Activated T-helper 1 cell treated with anti-CD3 and anti-CD28 coated beads, Interleukin-12 subunit alpha, Interleukin-12 subunit beta, Interleukin-2, Interleukin-4 antibody, amounts not matched to agents 30 ng/mL and 10 ng/mL and 1 ng/mL, durations not matched to agents 14 hours and 24 hours and 36 hours (primary cell): ENCODE measurements at regions not wholly inside any gene's neighbourhood (a gene's known extent, or its start where the extent isn't known, plus 50 kb on each side); places are given as distances from the start of the nearest gene placed in this dataset.

Experiments used
- DNase-seq: peaks from one replicate; pipeline ENCODE4 v3.0.0; 2021; ENCODE audit warnings: low spot score
- H3K27ac Mint-ChIP-seq: one replicate; pipeline ENCODE4 v1.8.0; 2021; ENCODE audit warnings: mild to moderate bottlenecking, mixed read lengths
- H3K27me3 Mint-ChIP-seq: one replicate; pipeline ENCODE4 v1.8.0; 2022; ENCODE audit warnings: mild to moderate bottlenecking, moderate library complexity, mixed read lengths; ENCODE audit not compliant: insufficient read depth
- H3K36me3 Mint-ChIP-seq: one replicate; pipeline ENCODE4 v1.8.0; 2021; ENCODE audit warnings: low read depth, mixed read lengths
- H3K4me1 Mint-ChIP-seq: one replicate; pipeline ENCODE4 v1.8.0; 2021; ENCODE audit warnings: low read depth, mixed read lengths
- H3K4me3 Mint-ChIP-seq: one replicate; pipeline ENCODE4 v1.8.0; 2021; ENCODE audit warnings: mild to moderate bottlenecking, moderate library complexity, mixed read lengths
- H3K9me3 Mint-ChIP-seq: one replicate; pipeline ENCODE4 v1.8.0; 2021; ENCODE audit warnings: mixed read lengths
- intact Hi-C: fragments of 100-400 bp; cut with micrococcal nuclease; formaldehyde crosslinking; loops from one replicate; pipeline ENCODE4 v1.15.1; 2024

DNA sequence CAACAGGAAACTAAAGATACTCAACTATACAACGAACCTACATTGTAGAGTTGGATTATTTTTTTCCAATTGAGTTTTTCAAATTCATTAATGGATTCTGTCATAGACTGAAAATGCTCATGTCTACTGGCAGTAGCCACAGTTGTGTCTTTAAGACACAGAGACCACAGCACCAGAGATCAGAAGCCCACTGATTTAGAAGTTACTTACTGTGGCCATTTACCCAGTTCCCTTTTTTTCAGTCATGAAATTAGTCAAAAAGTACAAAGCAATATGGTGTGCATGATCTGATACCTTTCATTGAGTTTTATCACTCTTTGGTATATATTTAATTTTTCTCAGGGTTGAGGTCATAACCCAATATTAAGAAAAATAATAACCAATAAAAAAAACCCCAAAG, 1640.2 kb upstream of the WWC1 start:
- Mint-ChIP-seq H3K36me3 (no peaks in the 10 kb centered on the region), H3K27me3 (no peaks in the 10 kb centered on the region), H3K27ac (no peak overlapping the region), H3K4me3 (no peak overlapping the region), H3K4me1 (no peaks in the 10 kb centered on the region), H3K9me3 (peaks cover 22% of the 10 kb centered on the region)
- intact Hi-C loops: no loop called here
- DNase-seq: no peak

DNA sequence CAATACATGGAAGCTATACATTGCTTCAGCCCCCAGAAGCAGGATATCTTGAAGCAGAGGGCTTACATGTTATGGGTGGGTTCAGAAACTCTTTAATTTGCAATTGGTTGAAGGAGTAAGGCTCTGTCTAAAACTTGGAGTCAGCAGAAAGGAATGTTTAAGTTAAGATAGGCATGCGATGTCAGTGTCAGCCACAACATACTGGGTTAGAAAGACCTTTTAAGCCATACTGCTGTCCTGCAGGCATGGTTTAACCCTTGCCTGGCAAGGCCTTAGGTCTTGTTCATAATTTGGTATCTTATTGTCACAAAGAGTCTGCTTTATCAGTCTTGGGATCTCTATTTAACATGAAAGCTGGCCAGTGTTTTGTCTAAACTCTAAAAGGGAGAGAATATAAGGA, 1619.6 kb upstream of the WWC1 start:
- Mint-ChIP-seq H3K4me1 (no peaks in the 10 kb centered on the region), H3K4me3 (no peak overlapping the region), H3K36me3 (no peaks in the 10 kb centered on the region), H3K27me3 (no peaks in the 10 kb centered on the region), H3K27ac (no peak overlapping the region), H3K9me3 (peaks cover 11% of the 10 kb centered on the region)
- DNase-seq: no peak
- intact Hi-C loops: no loop called here

DNA sequence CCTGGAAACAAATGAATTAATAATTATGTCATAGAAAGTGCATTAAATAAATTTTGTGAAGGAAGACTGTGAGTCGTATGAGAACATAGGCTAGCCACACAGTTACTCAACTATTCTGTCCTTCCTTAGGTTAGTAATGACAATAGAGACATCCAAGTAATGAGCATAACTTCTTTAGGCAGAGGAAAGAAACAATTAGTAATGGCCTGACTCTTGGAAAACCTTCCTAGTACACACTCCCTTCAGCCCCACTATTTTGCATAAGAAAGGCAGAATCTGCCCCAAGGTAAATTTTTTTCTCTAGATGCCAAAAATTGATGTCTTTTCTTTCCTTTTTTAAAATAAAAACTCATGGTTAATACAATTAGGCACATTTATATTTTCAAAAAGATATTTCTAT, 1619.0 kb upstream of the WWC1 start:
- Mint-ChIP-seq H3K4me3 (no peak overlapping the region), H3K27me3 (no peaks in the 10 kb centered on the region), H3K27ac (no peak overlapping the region), H3K9me3 (peaks cover 11% of the 10 kb centered on the region), H3K4me1 (no peaks in the 10 kb centered on the region), H3K36me3 (no peaks in the 10 kb centered on the region)
- DNase-seq: no peak
- intact Hi-C loops: no loop called here

DNA sequence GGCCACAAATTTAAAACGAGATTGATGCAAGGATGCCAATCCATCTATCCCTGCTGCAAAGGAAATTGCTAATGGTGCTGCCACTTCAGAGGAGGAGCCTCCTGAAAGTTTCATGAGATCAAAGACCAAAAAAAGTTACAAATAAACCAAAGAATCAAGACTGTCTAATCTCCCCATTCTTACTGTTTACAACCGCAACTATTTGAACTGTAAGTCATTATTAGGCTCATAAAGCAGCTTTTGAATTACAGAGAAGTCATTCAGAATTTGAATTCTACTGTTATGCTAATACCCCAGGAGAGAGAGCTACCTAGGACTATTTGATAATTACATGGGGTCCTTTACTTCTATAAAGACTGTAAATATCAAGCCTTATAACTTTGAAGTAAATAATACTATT, 1613.6 kb upstream of the WWC1 start:
- intact Hi-C loops: no loop called here
- DNase-seq: no peak
- H3K27me3 Mint-ChIP-seq: no peaks in the 10 kb centered on the region
- no peak overlapping the region for H3K4me3 Mint-ChIP-seq
- H3K4me1 Mint-ChIP-seq: no peaks in the 10 kb centered on the region
- H3K27ac Mint-ChIP-seq: no peak overlapping the region
- H3K9me3 Mint-ChIP-seq: peaks cover 13% of the 10 kb centered on the region
- H3K36me3 Mint-ChIP-seq: no peaks in the 10 kb centered on the region

DNA sequence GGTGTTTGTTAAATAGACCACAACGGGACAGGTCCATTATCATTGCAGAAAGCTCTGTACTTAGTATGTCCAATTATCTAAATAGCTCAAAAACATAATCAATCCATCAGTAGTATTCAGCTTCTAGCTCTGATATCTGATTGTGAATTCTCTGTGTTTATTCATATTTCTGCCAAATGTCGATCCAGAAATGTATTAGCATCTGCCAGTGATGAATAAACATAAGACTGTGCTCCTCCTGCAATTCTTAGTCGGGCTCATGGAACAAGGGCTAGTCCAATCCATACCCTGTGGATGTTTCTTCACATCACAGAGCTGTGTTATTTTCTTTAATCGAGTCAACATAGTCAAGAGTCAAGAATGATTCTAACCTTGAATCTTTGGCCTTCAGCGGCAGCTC, 1612.1 kb upstream of the WWC1 start:
- H3K4me1 Mint-ChIP-seq: no peaks in the 10 kb centered on the region
- intact Hi-C loops: no loop called here
- no peaks in the 10 kb centered on the region for H3K27me3 Mint-ChIP-seq
- H3K4me3 Mint-ChIP-seq: no peak overlapping the region
- DNase-seq: no peak
- peaks cover 13% of the 10 kb centered on the region for H3K9me3 Mint-ChIP-seq
- H3K27ac Mint-ChIP-seq: no peak overlapping the region
- H3K36me3 Mint-ChIP-seq: no peaks in the 10 kb centered on the region

DNA sequence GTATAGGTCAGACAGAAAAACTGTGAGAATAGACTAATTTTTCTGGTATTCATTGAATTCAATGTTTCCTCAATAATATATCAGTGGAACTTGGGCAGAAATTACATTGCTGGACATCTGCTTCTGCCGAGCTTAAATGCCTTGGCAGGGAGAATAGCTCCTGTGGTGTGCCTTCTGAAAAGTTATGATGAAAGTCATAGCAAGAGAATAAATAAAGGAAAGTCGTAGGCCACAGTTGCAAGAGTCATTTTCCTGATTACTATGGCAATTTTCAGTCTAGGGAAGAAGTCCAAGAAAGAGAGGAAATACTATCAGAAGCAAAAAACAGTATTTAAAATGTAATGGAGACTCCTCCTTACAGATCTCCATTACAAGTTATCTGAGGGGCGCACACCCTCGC, 1596.1 kb upstream of the WWC1 start:
- intact Hi-C loops: no loop called here
- H3K36me3 Mint-ChIP-seq: no peaks in the 10 kb centered on the region
- H3K27me3 Mint-ChIP-seq: no peaks in the 10 kb centered on the region
- no peaks in the 10 kb centered on the region for H3K9me3 Mint-ChIP-seq
- no peak overlapping the region for H3K27ac Mint-ChIP-seq
- H3K4me3 Mint-ChIP-seq: no peak overlapping the region
- no peak for DNase-seq
- H3K4me1 Mint-ChIP-seq: no peaks in the 10 kb centered on the region

DNA sequence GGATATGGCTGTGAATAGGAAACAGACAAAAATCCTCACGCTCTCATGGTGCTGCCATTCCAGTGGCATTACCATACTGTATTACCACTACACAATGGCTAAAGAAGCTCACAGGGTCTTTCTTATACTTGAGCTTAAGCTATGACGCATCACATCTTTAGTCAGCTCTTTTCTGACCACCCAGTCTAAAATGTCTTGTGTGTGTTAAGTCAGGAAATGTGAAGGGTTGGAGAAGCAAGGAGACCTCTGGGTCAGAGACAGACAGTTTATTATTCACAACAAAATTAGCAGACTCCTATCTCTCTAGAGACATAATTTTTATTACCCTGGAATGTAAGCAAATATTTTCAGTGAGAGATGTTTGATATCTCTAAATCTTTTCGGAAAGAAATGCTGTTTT, 1583.2 kb upstream of the WWC1 start:
- no peaks in the 10 kb centered on the region for H3K4me1 Mint-ChIP-seq
- no peaks in the 10 kb centered on the region for H3K9me3 Mint-ChIP-seq
- H3K4me3 Mint-ChIP-seq: no peak overlapping the region
- no peak for DNase-seq
- no peaks in the 10 kb centered on the region for H3K27me3 Mint-ChIP-seq
- intact Hi-C loops: no loop called here
- no peaks in the 10 kb centered on the region for H3K36me3 Mint-ChIP-seq
- H3K27ac Mint-ChIP-seq: no peak overlapping the region

DNA sequence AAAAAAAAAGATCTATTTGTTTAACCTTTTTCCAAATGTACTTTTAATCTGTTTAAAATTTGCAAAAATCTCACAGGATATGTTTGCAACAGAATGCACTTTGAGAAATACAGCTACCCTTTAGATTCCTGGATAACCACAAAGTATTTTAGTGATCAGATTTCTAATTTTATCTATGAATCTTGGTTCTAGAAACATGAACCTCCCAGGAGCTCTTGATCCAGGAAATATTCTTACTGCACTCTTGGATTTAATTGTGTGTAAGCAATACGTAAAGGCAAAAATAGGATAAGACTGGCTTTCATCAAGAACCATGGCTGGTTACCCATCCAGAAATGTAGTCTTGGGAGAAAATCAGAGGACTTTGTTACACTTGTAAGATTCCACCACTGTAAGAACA, 1581.8 kb upstream of the WWC1 start:
- Mint-ChIP-seq H3K4me1 (no peaks in the 10 kb centered on the region), H3K36me3 (no peaks in the 10 kb centered on the region), H3K27me3 (no peaks in the 10 kb centered on the region), H3K4me3 (no peak overlapping the region), H3K9me3 (peaks cover under 1% of the 10 kb centered on the region), H3K27ac (no peak overlapping the region)
- no peak for DNase-seq
- intact Hi-C loops: no loop called here

DNA sequence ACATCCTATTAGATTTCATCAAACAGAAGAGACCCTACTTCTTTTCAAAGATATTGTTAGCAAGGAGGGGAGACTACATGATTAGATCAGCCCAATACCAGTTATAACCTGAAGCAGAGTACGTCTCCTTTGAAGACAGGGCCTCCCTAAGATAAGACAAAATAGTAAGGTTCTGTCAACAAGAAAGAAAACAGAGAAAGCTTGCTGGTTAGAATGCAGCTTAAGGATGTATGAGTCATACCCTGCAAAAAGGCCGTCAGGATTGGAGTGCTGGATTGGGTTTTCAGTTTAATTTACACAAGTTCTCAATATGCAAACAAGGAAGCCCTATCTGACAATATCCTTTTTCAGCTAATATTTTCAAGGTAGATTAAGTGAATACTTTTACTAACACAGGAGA, 1581.2 kb upstream of the WWC1 start:
- no peak overlapping the region for H3K27ac Mint-ChIP-seq
- no peaks in the 10 kb centered on the region for H3K4me1 Mint-ChIP-seq
- intact Hi-C loops: no loop called here
- H3K36me3 Mint-ChIP-seq: no peaks in the 10 kb centered on the region
- no peak overlapping the region for H3K4me3 Mint-ChIP-seq
- H3K9me3 Mint-ChIP-seq: peaks cover 5% of the 10 kb centered on the region
- no peak for DNase-seq
- no peaks in the 10 kb centered on the region for H3K27me3 Mint-ChIP-seq

DNA sequence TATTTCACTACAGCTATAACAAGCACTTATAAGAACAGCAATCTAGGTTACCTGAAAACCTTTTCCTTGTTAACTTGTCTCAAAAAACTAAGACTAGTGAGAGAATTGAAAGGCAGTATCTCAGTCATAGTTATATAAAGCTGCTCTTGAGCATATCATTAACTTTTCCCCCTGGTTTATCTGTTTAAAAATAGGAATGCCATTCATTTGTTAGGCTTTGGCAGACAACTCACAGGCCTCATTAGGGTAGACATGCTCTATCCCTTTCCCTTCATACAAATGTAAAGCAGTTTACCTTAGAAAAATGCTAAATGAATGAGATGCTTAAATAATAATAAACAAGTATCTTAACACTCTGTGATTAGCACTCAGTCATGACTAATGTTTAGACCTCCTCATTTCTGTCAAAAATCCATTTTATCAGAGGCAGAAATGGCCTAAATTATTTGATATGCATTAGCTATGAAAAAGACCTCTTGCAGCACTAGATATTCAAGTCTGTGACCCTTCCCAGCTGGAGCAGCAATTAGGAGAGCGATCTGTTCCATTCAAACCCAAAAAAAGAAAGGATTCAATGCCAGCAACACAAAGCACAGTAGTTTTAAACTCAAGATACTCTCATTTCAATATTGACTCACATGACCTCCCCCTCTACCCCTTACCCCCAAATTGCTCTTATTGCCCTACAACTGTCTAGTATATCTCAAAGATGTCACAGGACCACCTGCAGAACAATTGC, 1578.8 kb upstream of the WWC1 start:
- Mint-ChIP-seq H3K27me3 (no peaks in the 10 kb centered on the region), H3K9me3 (peaks cover 12% of the 10 kb centered on the region), H3K27ac (no peak overlapping the region), H3K4me3 (no peak overlapping the region), H3K4me1 (no peaks in the 10 kb centered on the region), H3K36me3 (no peaks in the 10 kb centered on the region)
- intact Hi-C loops: no loop called here
- no peak for DNase-seq

DNA sequence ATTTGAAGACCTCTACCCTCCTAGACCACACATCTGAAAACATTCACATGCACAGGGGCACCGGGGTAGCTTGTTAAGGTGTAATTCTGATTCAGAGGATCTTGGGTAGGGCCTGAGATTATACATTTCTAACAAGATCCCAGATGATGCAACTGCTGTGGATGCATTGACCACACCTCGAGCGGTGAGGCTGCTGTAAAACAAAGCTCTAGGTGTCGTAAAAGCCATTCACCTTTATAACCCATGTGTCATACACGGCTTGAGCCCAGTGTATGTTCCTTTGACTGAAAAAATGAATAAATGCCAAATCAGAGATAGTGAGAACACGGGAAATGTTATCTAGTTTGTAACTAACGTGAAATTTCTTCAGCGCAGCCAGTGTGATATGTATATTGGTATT, 1578.2 kb upstream of the WWC1 start:
- Mint-ChIP-seq H3K9me3 (peaks cover 15% of the 10 kb centered on the region), H3K27ac (no peak overlapping the region)

DNA sequence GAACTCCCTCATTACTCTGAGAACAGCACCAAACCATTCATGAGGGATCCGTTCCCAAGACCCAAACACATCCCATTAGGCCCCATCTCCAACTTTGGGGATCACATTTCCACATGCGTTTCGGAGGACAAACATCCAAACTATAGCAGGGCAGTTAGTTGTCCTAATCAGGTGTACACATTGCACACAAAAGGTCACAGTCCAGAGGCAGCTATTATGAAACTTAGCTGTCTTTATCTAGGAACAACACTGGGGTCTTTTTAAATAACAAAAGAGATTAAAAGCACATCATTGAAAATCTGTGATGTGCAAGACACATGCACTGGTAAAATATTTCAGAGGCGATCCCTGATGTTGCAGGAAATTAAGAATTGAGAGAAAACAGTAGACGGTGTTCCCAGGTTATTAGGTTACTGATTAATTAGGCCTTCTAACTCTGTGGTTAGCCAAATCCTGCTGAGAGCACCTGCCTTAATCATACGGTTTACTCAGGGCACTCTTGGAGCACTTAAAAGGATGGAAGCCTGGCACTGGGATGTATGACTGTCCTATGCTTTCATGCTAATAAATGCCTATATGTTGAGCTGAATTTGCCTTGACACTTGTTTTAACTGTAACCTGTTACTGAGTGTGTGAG, 1574.5 kb upstream of the WWC1 start:
- Mint-ChIP-seq H3K9me3 (peaks cover 38% of the 10 kb centered on the region), H3K4me1 (no peaks in the 10 kb centered on the region), H3K4me3 (no peak overlapping the region), H3K27me3 (no peaks in the 10 kb centered on the region), H3K36me3 (no peaks in the 10 kb centered on the region), H3K27ac (no peak overlapping the region)
- intact Hi-C loops: no loop called here
- no peak for DNase-seq

More for the DNA sequence above, 1578.2 kb upstream of the WWC1 start:
- Mint-ChIP-seq H3K36me3 (no peaks in the 10 kb centered on the region), H3K4me1 (no peaks in the 10 kb centered on the region), H3K4me3 (no peak overlapping the region), H3K27me3 (no peaks in the 10 kb centered on the region)
- intact Hi-C loops: no loop called here
- DNase-seq: no peak

DNA sequence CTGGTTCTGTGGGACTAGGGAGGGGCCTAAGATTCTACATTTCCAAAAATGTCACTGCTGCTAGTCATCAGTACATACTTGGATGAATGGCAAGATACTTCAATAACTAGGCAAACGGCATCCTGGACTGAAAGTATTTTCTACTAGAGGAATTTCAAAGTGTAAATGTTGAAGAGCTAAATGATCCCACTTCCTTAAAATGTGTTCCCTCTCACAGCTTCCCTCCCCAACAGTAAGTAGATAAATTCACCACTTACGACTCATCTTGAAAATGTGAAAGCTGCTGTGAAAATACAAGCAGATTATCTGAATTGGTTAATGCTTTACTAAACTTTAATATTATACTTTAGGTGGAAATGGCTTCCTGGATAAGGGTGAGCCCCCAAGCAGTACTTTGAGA, 1571.5 kb upstream of the WWC1 start:
- no peak overlapping the region for H3K27ac Mint-ChIP-seq
- no peaks in the 10 kb centered on the region for H3K27me3 Mint-ChIP-seq
- intact Hi-C loops: no loop called here
- H3K4me1 Mint-ChIP-seq: no peaks in the 10 kb centered on the region
- peaks cover 44% of the 10 kb centered on the region for H3K9me3 Mint-ChIP-seq
- H3K36me3 Mint-ChIP-seq: no peaks in the 10 kb centered on the region
- no peak for DNase-seq
- no peak overlapping the region for H3K4me3 Mint-ChIP-seq

DNA sequence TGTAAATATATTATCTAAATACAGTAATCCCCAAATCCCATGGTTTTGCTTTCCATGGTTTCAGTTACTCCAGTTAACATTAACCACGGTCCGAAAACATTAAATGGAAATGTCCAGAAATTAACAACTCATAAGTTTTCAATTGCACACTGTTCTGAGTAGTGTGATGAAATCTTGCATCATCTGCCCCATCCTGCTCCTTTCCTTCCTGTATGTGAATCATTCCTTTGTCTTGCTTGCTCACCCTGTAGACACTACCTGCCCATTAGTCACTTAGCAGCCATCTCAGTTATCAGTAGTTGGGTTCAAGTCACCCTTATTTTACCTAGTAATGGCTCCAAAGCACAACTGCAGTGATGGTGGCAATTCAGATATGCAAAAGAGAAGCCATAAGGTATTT, 1568.5 kb upstream of the WWC1 start:
- no peaks in the 10 kb centered on the region for H3K4me1 Mint-ChIP-seq
- H3K27me3 Mint-ChIP-seq: no peaks in the 10 kb centered on the region
- DNase-seq: no peak
- intact Hi-C loops: no loop called here
- no peak overlapping the region for H3K4me3 Mint-ChIP-seq
- no peak overlapping the region for H3K27ac Mint-ChIP-seq
- peaks cover 32% of the 10 kb centered on the region for H3K9me3 Mint-ChIP-seq
- no peaks in the 10 kb centered on the region for H3K36me3 Mint-ChIP-seq
